ENCODE measurements at regions not wholly inside any gene's neighbourhood (a gene's known extent, or its start where the extent isn't known, plus 50 kb on each side); places are given as distances from the start of the nearest gene placed in this dataset.

GRCh38 chr4:123018396-123018775, 96.0 kb upstream of the NUDT6 start:
- WGBS, 4 donors, result 55 to 74% (median 56%) methylated on average over 3 of the region's 3 CpGs
- Histone ChIP-seq H3K27me3 (no peaks in the 10 kb centered on the region), H3K36me3 (no peaks in the 10 kb centered on the region), H3K27ac (no peak overlapping the region), H3K4me1 (peaks cover 0 to 12% (median 0%) of the 10 kb centered on the region in 12 donors), H3K9me3 (no peaks in the 10 kb centered on the region), H3K4me3 (no peak overlapping the region)
- ATAC-seq (no peak), DNase-seq (no peak)
- TF ChIP-seq POLR2A (IDR thresholded peaks at IDR 0.05) (no peak), CTCF (IDR thresholded peaks at IDR 0.05) (no peak)
- intact Hi-C loops (cut with DNase I), result no loop called here

GRCh38 chr4:123020285-123020684, 97.9 kb upstream of the NUDT6 start:
- H3K36me3 ChIP-seq, result no peaks in the 10 kb centered on the region
- ATAC-seq (no peak), DNase-seq (no peak)
- peaks cover 0 to 14% (median 2%) of the 10 kb centered on the region in 12 donors for H3K4me1 ChIP-seq
- TF ChIP-seq POLR2A (IDR thresholded peaks at IDR 0.05), result no peak
- TF ChIP-seq CTCF (IDR thresholded peaks at IDR 0.05), result no peak
- no peaks in the 10 kb centered on the region for H3K9me3 ChIP-seq
- no peak overlapping the region for H3K4me3 ChIP-seq
- no peaks in the 10 kb centered on the region for H3K27me3 ChIP-seq
- intact Hi-C loops (cut with DNase I), result no loop called here
- WGBS, 4 donors, result 93 to 98% (median 96%) methylated on average over 11 of the region's 11 CpGs
- H3K27ac ChIP-seq, result no peak overlapping the region

GRCh38 chr4:123023647-123024046, 101.2 kb upstream of the NUDT6 start:
- no peaks in the 10 kb centered on the region for H3K9me3 ChIP-seq
- no peak for ATAC-seq
- DNase-seq, result no peak
- H3K4me1 ChIP-seq, result peaks cover 0 to 9% (median 0%) of the 10 kb centered on the region in 12 donors
- intact Hi-C loops (cut with DNase I), result no loop called here
- TF ChIP-seq CTCF (IDR thresholded peaks at IDR 0.05), result no peak
- TF ChIP-seq POLR2A (IDR thresholded peaks at IDR 0.05), result no peak
- no peaks in the 10 kb centered on the region for H3K27me3 ChIP-seq
- no peak overlapping the region for H3K4me3 ChIP-seq
- WGBS, 4 donors, result 98% methylated on average over 15 of the region's 15 CpGs
- no peak overlapping the region for H3K27ac ChIP-seq
- H3K36me3 ChIP-seq, result peaks cover 0 to 7% (median 3%) of the 10 kb centered on the region in 9 donors

- intact Hi-C loops (cut with DNase I), result no loop called here
- Histone ChIP-seq H3K27me3 (no peaks in the 10 kb centered on the region), H3K9me3 (no peaks in the 10 kb centered on the region), H3K4me3 (no peak overlapping the region), H3K36me3 (peaks cover 0 to 15% (median 6%) of the 10 kb centered on the region in 9 donors), H3K27ac (no peak overlapping the region), H3K4me1 (peaks cover 0 to 9% (median 0%) of the 10 kb centered on the region in 12 donors)
- DNase-seq (no peak), ATAC-seq (peak in 3 of 4 donors; percentile 26 to 59 (median 41))
- 26 to 30% (median 29%) methylated on average over 6 of the region's 6 CpGs for WGBS, 4 donors
- TF ChIP-seq CTCF (IDR thresholded peaks at IDR 0.05) (no peak), POLR2A (IDR thresholded peaks at IDR 0.05) (no peak)
Observed at GRCh38 chr4:123024710-123025109, 102.3 kb upstream of the NUDT6 start.

All from heart left ventricle (tissue), 16 donors.